ENCODE measurements at regions not wholly inside any gene's neighbourhood (a gene's known extent, or its start where the extent isn't known, plus 50 kb on each side); places are given as distances from the start of the nearest gene placed in this dataset.

DNA sequence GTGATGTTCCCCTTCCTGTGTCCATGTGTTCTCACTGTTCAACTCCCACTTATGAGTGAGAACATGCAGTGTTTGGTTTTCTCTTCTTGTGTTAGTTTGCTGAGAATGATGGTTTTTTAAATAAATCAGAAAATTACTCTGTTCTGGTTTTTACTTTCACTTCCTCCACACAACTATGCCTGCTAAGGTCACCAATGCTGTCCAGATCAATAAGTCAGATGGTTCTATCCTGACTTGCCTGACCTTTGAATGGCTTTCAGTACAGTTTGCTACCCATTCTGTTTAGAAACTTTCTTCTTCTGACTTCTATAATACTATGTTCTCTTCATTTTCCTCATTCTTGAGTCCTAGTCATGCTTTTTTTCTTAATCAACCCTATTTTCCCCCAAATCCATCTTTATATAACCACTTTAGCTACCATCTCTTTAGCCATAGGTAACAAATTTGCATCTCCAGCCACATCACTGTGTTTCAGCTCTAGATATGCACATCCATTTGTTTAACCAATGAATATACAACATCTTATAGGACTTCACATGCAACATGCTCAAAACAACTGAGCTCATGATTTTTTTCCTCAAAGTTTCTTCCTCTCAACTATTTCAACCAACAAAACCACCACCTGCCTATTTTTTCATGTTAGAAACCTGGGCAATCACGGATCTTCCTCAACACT is 58.8 kb upstream of the SLC38A11 start:
- H3K14ac ChIP-seq (ENCODE audit: insufficient read depth, low read length) = no peak overlapping the region
- no peak overlapping the region for H3K23ac ChIP-seq (ENCODE audit: insufficient read length, low read depth, low read length)
- H2BK15ac ChIP-seq (ENCODE audit: low read depth, low read length) = no peak overlapping the region
- Mint-ChIP-seq H3K36me3 (ENCODE audit: insufficient read depth in 1 of 3, low read depth in 3 of 3) (no peaks in the 10 kb centered on the region), H3K4me1 (peaks cover 5 to 6% of the 10 kb centered on the region in 2 experiments; a peak in 3 of 4 replicates), H3K9me3 (no peaks in the 10 kb centered on the region), H3K27me3 (ENCODE audit: low read depth) (peaks cover 2% of the 10 kb centered on the region; the same call in 1 of the 2 replicates), H3K27ac (no peak overlapping the region), H3K4me3 (no peak overlapping the region)
- no peak overlapping the region for H3T11ph ChIP-seq (ENCODE audit: low read length)
- H4K20me1 ChIP-seq (ENCODE audit: control insufficient read depth, insufficient read depth, insufficient read length) = no peaks in the 10 kb centered on the region
- no peak overlapping the region for H4K8ac ChIP-seq (replicated peaks; ENCODE audit: insufficient read length, low read depth, low read length)
- no peak overlapping the region for H2BK12ac ChIP-seq (ENCODE audit: insufficient read length, low read depth, low read length)
- no peak overlapping the region for H4K91ac ChIP-seq (ENCODE audit: insufficient read length, low read depth, low read length)
- H3K9me3 ChIP-seq (ENCODE audit: control insufficient read depth, low read depth, low read length) = no peaks in the 10 kb centered on the region
- no peaks in the 10 kb centered on the region for H3K27me3 ChIP-seq (ENCODE audit: insufficient read depth, low read length)
- H3K23me2 ChIP-seq (ENCODE audit: insufficient read length, low read depth, low read length, poor library complexity, severe bottlenecking) = no peaks in the 10 kb centered on the region
- H2AFZ ChIP-seq (ENCODE audit: low read length) = no peak overlapping the region
- H4K5ac ChIP-seq (ENCODE audit: insufficient read length, low read depth, low read length) = no peak overlapping the region
- no peak overlapping the region for H2BK20ac ChIP-seq (ENCODE audit: low read depth, low read length, poor library complexity, severe bottlenecking)
- H3K79me2 ChIP-seq (ENCODE audit: insufficient read depth, low read length) = no peaks in the 10 kb centered on the region
- H3K27ac ChIP-seq (ENCODE audit: insufficient read length, low read depth, low read length) = no peak overlapping the region
- H3K79me1 ChIP-seq (ENCODE audit: insufficient read depth, low read depth, low read length, poor library complexity, severe bottlenecking) = no peaks in the 10 kb centered on the region
- no peak overlapping the region for H3K9ac ChIP-seq (ENCODE audit: extremely low read depth, insufficient read length, low read length)
- no CpG with 5 or more reads among the region's 1 CpG for WGBS (ENCODE audit: extremely low coverage, insufficient read length, low lambda C conversion rate)
- H3K56ac ChIP-seq (ENCODE audit: insufficient read length, low read depth, low read length) = no peak overlapping the region
- no peaks in the 10 kb centered on the region; the same call in 1 of the 2 replicates for H3K4me1 ChIP-seq (ENCODE audit: insufficient read depth, low read length)
- no peak overlapping the region for H3K4me2 ChIP-seq (ENCODE audit: insufficient read depth, insufficient read length, low read length)
- TF ChIP-seq, protein P1, sequence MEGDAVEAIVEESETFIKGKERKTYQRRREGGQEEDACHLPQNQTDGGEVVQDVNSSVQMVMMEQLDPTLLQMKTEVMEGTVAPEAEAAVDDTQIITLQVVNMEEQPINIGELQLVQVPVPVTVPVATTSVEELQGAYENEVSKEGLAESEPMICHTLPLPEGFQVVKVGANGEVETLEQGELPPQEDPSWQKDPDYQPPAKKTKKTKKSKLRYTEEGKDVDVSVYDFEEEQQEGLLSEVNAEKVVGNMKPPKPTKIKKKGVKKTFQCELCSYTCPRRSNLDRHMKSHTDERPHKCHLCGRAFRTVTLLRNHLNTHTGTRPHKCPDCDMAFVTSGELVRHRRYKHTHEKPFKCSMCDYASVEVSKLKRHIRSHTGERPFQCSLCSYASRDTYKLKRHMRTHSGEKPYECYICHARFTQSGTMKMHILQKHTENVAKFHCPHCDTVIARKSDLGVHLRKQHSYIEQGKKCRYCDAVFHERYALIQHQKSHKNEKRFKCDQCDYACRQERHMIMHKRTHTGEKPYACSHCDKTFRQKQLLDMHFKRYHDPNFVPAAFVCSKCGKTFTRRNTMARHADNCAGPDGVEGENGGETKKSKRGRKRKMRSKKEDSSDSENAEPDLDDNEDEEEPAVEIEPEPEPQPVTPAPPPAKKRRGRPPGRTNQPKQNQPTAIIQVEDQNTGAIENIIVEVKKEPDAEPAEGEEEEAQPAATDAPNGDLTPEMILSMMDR (conservative IDR thresholded peaks at IDR 0.05) = no peak
- no peak overlapping the region for H2BK5ac ChIP-seq (ENCODE audit: insufficient read length, low read length)
- H3K18ac ChIP-seq (ENCODE audit: insufficient read length, low read depth, low read length) = no peak overlapping the region
- H2BK120ac ChIP-seq (ENCODE audit: low read depth, low read length, poor library complexity, severe bottlenecking) = no peak overlapping the region
- H2AK5ac ChIP-seq (ENCODE audit: insufficient read length, low read length) = no peak overlapping the region
- no peak for DNase-seq
- H3K4ac ChIP-seq (ENCODE audit: low read depth, low read length) = no peak overlapping the region
